Fibroblast of upper back skin (primary cell): ENCODE measurements at regions not wholly inside any gene's neighbourhood (a gene's known extent, or its start where the extent isn't known, plus 50 kb on each side); places are given as distances from the start of the nearest gene placed in this dataset.
"Not testable (repeated sequence)": the region's sequence is repeated elsewhere in the genome, so short reads cannot be mapped to it uniquely, and the experiment has no call there.

Source experiments
- DNase-seq: peaks from one replicate; pipeline ENCODE4 v3.0.0-alpha.2; 2013

GRCh38 chr5:104363567-104363966, 801.0 kb upstream of the NUDT12 start:
- no peak for DNase-seq

GRCh38 chr5:104361932-104362331, 799.3 kb upstream of the NUDT12 start:
- DNase-seq: no peak

GRCh38 chr5:104355350-104355749, 792.8 kb upstream of the NUDT12 start:
- no peak for DNase-seq

- peak; percentile 39 for DNase-seq
Observed at GRCh38 chr5:104353371-104353770, 790.8 kb upstream of the NUDT12 start.

GRCh38 chr5:104352954-104353353, 790.4 kb upstream of the NUDT12 start:
- DNase-seq: no peak

- peak; percentile 52 for DNase-seq
Observed at GRCh38 chr5:104347119-104347708, 784.6 kb upstream of the NUDT12 start.

GRCh38 chr5:104345222-104346016, 782.8 kb upstream of the NUDT12 start:
- DNase-seq: peak; percentile 10

GRCh38 chr5:104344809-104345208, 782.2 kb upstream of the NUDT12 start:
- DNase-seq: peak; percentile 32

- no peak for DNase-seq
Observed at GRCh38 chr5:104327801-104328200, 765.2 kb upstream of the NUDT12 start.

GRCh38 chr5:104326966-104327365, 764.4 kb upstream of the NUDT12 start:
- no peak for DNase-seq

GRCh38 chr5:104325356-104325755, 762.8 kb upstream of the NUDT12 start:
- DNase-seq: no peak

- not testable (repeated sequence) for DNase-seq
Observed at GRCh38 chr5:104316676-104317075, 754.1 kb upstream of the NUDT12 start.

- DNase-seq: no peak
Observed at GRCh38 chr5:104312481-104312880, 749.9 kb upstream of the NUDT12 start.

GRCh38 chr5:104305602-104306001, 743.0 kb upstream of the NUDT12 start:
- no peak for DNase-seq

- DNase-seq: no peak
Observed at GRCh38 chr5:104299998-104300706, 737.6 kb upstream of the NUDT12 start.

GRCh38 chr5:104298518-104298917, 735.9 kb upstream of the NUDT12 start:
- no peak for DNase-seq

GRCh38 chr5:104297076-104297475, 734.5 kb upstream of the NUDT12 start:
- DNase-seq: peak; percentile 47

- no peak for DNase-seq
Observed at GRCh38 chr5:104295991-104296390, 733.4 kb upstream of the NUDT12 start.

- no peak for DNase-seq
Observed at GRCh38 chr5:104283136-104283535, 720.5 kb upstream of the NUDT12 start.

GRCh38 chr5:104273725-104274124, 711.1 kb upstream of the NUDT12 start:
- no peak for DNase-seq

- no peak for DNase-seq
Observed at GRCh38 chr5:104267320-104268015, 704.9 kb upstream of the NUDT12 start.

GRCh38 chr5:104266161-104266560, 703.6 kb upstream of the NUDT12 start:
- DNase-seq: no peak

- DNase-seq: no peak
Observed at GRCh38 chr5:104265531-104266140, 703.0 kb upstream of the NUDT12 start.
